Omental fat pad (tissue), 3 donors: ENCODE measurements at regions not wholly inside any gene's neighbourhood (a gene's known extent, or its start where the extent isn't known, plus 50 kb on each side); places are given as distances from the start of the nearest gene placed in this dataset.

Source experiments
- ATAC-seq: fragments of 150-250 bp; one replicate; pipeline ENCODE4 v1.9.1; 2016; ENCODE audit warnings: mild to moderate bottlenecking, moderate library complexity; ENCODE audit not compliant: low FRiP score
- DNase-seq: peaks from one replicate; pipeline ENCODE4 v3.0.0-alpha.2; 2019; ENCODE audit warnings: low spot score
- CTCF ChIP-seq, 3 donors: fragments of 450-650 bp; IDR thresholded peaks; one replicate each; pipeline ENCODE4 v1.5.1; 2016 to 2017; ENCODE audit warnings: antibody characterized with exemption in 3 of 3, mild to moderate bottlenecking in 3 of 3, moderate library complexity in 2 of 3

GRCh38 chr2:242022550-242023290 is 153.2 kb downstream of the RTP5 start:
- TF ChIP-seq CTCF (IDR thresholded peaks at IDR 0.05), result no peak
- DNase-seq (no peak), ATAC-seq (no peak)

- DNase-seq (no peak), ATAC-seq (no peak)
- TF ChIP-seq CTCF (IDR thresholded peaks at IDR 0.05), result no peak
Observed at GRCh38 chr2:242024751-242025355, 155.3 kb downstream of the RTP5 start.

- no peak for TF ChIP-seq CTCF (IDR thresholded peaks at IDR 0.05)
- DNase-seq, result no peak
- ATAC-seq, result no peak
Observed at GRCh38 chr2:242027676-242028450, 158.3 kb downstream of the RTP5 start.

- no peak for TF ChIP-seq CTCF (IDR thresholded peaks at IDR 0.05)
- ATAC-seq (no peak), DNase-seq (no peak)
Observed at GRCh38 chr2:242029422-242030225, 160.1 kb downstream of the RTP5 start.

- ATAC-seq, result no peak
- no peak for TF ChIP-seq CTCF (IDR thresholded peaks at IDR 0.05)
- no peak for DNase-seq
Observed at GRCh38 chr2:242030226-242030575, 160.7 kb downstream of the RTP5 start.

- ATAC-seq (no peak), DNase-seq (no peak)
- no peak for TF ChIP-seq CTCF (IDR thresholded peaks at IDR 0.05)
Observed at GRCh38 chr2:242030858-242031257, 161.3 kb downstream of the RTP5 start.
